Lower lobe of right lung (tissue), 2 donors: ENCODE measurements at regions not wholly inside any gene's neighbourhood (a gene's known extent, or its start where the extent isn't known, plus 50 kb on each side); places are given as distances from the start of the nearest gene placed in this dataset.
"Not testable (repeated sequence)": the region's sequence is repeated elsewhere in the genome, so short reads cannot be mapped to it uniquely, and the experiment has no call there.

Experiments
- ATAC-seq, 2 donors: fragments of 200-7000 bp; cut with Tn5 transposase; one replicate each; pipeline ENCODE4 v1.9.1; 2020 to 2022; ENCODE audit warnings: mild to moderate bottlenecking in 2 of 2, moderate library complexity in 2 of 2
- DNase-seq: peaks from one replicate; pipeline ENCODE4 v3.0.0-alpha.2; 2020
- H3K27ac ChIP-seq: fragments of 200-600 bp; one replicate; pipeline ENCODE4 v1.8.0; 2022
- H3K27me3 ChIP-seq: fragments of 200-600 bp; one replicate; pipeline ENCODE4 v1.8.0; 2022; ENCODE audit warnings: low read depth
- H3K36me3 ChIP-seq: fragments of 200-600 bp; one replicate; pipeline ENCODE4 v1.8.0; 2022; ENCODE audit warnings: mild to moderate bottlenecking
- H3K4me1 ChIP-seq: fragments of 200-600 bp; one replicate; pipeline ENCODE4 v1.8.0; 2022
- H3K4me3 ChIP-seq: fragments of 200-600 bp; one replicate; pipeline ENCODE4 v1.8.0; 2022; ENCODE audit warnings: mild to moderate bottlenecking
- H3K9me3 ChIP-seq: fragments of 200-600 bp; one replicate; pipeline ENCODE4 v1.8.0; 2022
- CTCF ChIP-seq: fragments of 200-600 bp; IDR thresholded peaks from one replicate; pipeline ENCODE4 v1.8.0; 2022; ENCODE audit warnings: antibody characterized with exemption, mild to moderate bottlenecking
- intact Hi-C: fragments of 100-400 bp; cut with DNase I; formaldehyde crosslinking; loops from one replicate; pipeline ENCODE4 v1.11.0; 2022
- donor health status: DM: no; HTN: yes; CAD: no; lungs with severe emphysema.

GRCh38 chrX:69062493-69062892 is 102.8 kb downstream of the PJA1 start:
- Histone ChIP-seq H3K27me3 (no peaks in the 10 kb centered on the region), H3K36me3 (no peaks in the 10 kb centered on the region), H3K9me3 (no peaks in the 10 kb centered on the region), H3K27ac (no peak overlapping the region), H3K4me1 (no peaks in the 10 kb centered on the region), H3K4me3 (no peak overlapping the region)
- intact Hi-C loops, result no loop called here
- DNase-seq, result no peak
- TF ChIP-seq CTCF, result no peak
- no peak for ATAC-seq

- Histone ChIP-seq H3K27ac (no peak overlapping the region), H3K4me3 (no peak overlapping the region), H3K4me1 (no peaks in the 10 kb centered on the region), H3K27me3 (no peaks in the 10 kb centered on the region), H3K36me3 (no peaks in the 10 kb centered on the region), H3K9me3 (no peaks in the 10 kb centered on the region)
- TF ChIP-seq CTCF, result peak; percentile 48
- intact Hi-C loops, result no loop called here
- ATAC-seq (peak; percentile 47 to 62), DNase-seq (no peak)
These were observed 104.4 kb downstream of the PJA1 start for GRCh38 chrX:69060631-69061408.

GRCh38 chrX:69055193-69055592 is 110.1 kb downstream of the PJA1 start:
- DNase-seq, result no peak
- TF ChIP-seq CTCF, result no peak
- Histone ChIP-seq H3K4me3 (no peak overlapping the region), H3K9me3 (no peaks in the 10 kb centered on the region), H3K36me3 (no peaks in the 10 kb centered on the region), H3K4me1 (no peaks in the 10 kb centered on the region), H3K27me3 (no peaks in the 10 kb centered on the region), H3K27ac (no peak overlapping the region)
- intact Hi-C loops, result no loop called here
- ATAC-seq, result no peak

GRCh38 chrX:69054497-69054896 is 110.8 kb downstream of the PJA1 start:
- ATAC-seq, H3K4me3 ChIP-seq, H3K27ac ChIP-seq, H3K9me3 ChIP-seq, H3K27me3 ChIP-seq, DNase-seq, H3K4me1 ChIP-seq, H3K36me3 ChIP-seq, intact Hi-C loops: not testable (repeated sequence)

GRCh38 chrX:69051901-69052300 is 113.4 kb downstream of the PJA1 start:
- TF ChIP-seq CTCF, result no peak
- DNase-seq (no peak), ATAC-seq (no peak)
- no peak overlapping the region for H3K27ac ChIP-seq
- intact Hi-C loops, result no loop called here
- no peak overlapping the region for H3K4me3 ChIP-seq
- H3K9me3 ChIP-seq, result no peaks in the 10 kb centered on the region
- no peaks in the 10 kb centered on the region for H3K36me3 ChIP-seq
- no peaks in the 10 kb centered on the region for H3K4me1 ChIP-seq
- H3K27me3 ChIP-seq, result no peaks in the 10 kb centered on the region

GRCh38 chrX:69050051-69050765 is 115.0 kb downstream of the PJA1 start:
- H3K9me3 ChIP-seq, result no peaks in the 10 kb centered on the region
- H3K36me3 ChIP-seq, result no peaks in the 10 kb centered on the region
- TF ChIP-seq CTCF, result no peak
- no peak overlapping the region for H3K27ac ChIP-seq
- no peaks in the 10 kb centered on the region for H3K4me1 ChIP-seq
- no peak overlapping the region for H3K4me3 ChIP-seq
- ATAC-seq, result no peak
- DNase-seq, result no peak
- H3K27me3 ChIP-seq, result no peaks in the 10 kb centered on the region
- intact Hi-C loops, result no loop called here
